ENCODE measurements at regions not wholly inside any gene's neighbourhood (a gene's known extent, or its start where the extent isn't known, plus 50 kb on each side); places are given as distances from the start of the nearest gene placed in this dataset.
"Not testable (repeated sequence)": the region's sequence is repeated elsewhere in the genome, so short reads cannot be mapped to it uniquely, and the experiment has no call there.

- Mint-ChIP-seq H3K27me3 (no peaks in the 10 kb centered on the region), H3K27ac (no peak overlapping the region), H3K36me3 (ENCODE audit: insufficient read depth) (no peaks in the 10 kb centered on the region), H3K9me3 (peaks cover 14 to 20% of the 10 kb centered on the region in 2 donors), H3K4me3 (no peak overlapping the region), H3K4me1 (ENCODE audit: low read depth in 2 of 2) (no peaks in the 10 kb centered on the region)
- no peak for DNase-seq
- ATAC-seq (replicated peaks), result no peak
Measured at GRCh38 chr16:59336136-59336695, 602.1 kb upstream of the GOT2 start.

- H3K27ac Mint-ChIP-seq; H3K4me3 Mint-ChIP-seq; ATAC-seq (replicated peaks); DNase-seq; H3K27me3 Mint-ChIP-seq; H3K4me1 Mint-ChIP-seq (ENCODE audit: low read depth in 2 of 2); H3K36me3 Mint-ChIP-seq (ENCODE audit: insufficient read depth): not testable (repeated sequence)
- peaks cover 11 to 28% of the 10 kb centered on the region in 2 donors for H3K9me3 Mint-ChIP-seq
Measured at GRCh38 chr16:59331708-59332107, 597.6 kb upstream of the GOT2 start.

- no peak for ATAC-seq (replicated peaks)
- Mint-ChIP-seq H3K4me3 (no peak overlapping the region), H3K27ac (no peak overlapping the region), H3K9me3 (peaks cover 11 to 23% of the 10 kb centered on the region in 2 donors), H3K27me3 (no peaks in the 10 kb centered on the region), H3K36me3 (ENCODE audit: insufficient read depth) (no peaks in the 10 kb centered on the region), H3K4me1 (ENCODE audit: low read depth in 2 of 2) (no peaks in the 10 kb centered on the region)
- no peak for DNase-seq
Measured at GRCh38 chr16:59330019-59330670, 596.0 kb upstream of the GOT2 start.

GRCh38 chr16:59328961-59329360 is 594.8 kb upstream of the GOT2 start:
- DNase-seq, result no peak
- Mint-ChIP-seq H3K4me1 (ENCODE audit: low read depth in 2 of 2) (no peaks in the 10 kb centered on the region), H3K27me3 (no peaks in the 10 kb centered on the region), H3K9me3 (peaks cover 15 to 21% of the 10 kb centered on the region in 2 donors), H3K36me3 (ENCODE audit: insufficient read depth) (no peaks in the 10 kb centered on the region), H3K27ac (no peak overlapping the region), H3K4me3 (no peak overlapping the region)
- ATAC-seq (replicated peaks), result no peak

- ATAC-seq (replicated peaks), result no peak
- H3K36me3 Mint-ChIP-seq (ENCODE audit: insufficient read depth), result no peaks in the 10 kb centered on the region
- no peak overlapping the region for H3K27ac Mint-ChIP-seq
- DNase-seq, result no peak
- no peaks in the 10 kb centered on the region for H3K27me3 Mint-ChIP-seq
- H3K4me3 Mint-ChIP-seq, result no peak overlapping the region
- no peaks in the 10 kb centered on the region for H3K4me1 Mint-ChIP-seq (ENCODE audit: low read depth in 2 of 2)
- peaks cover 17 to 21% of the 10 kb centered on the region in 2 donors for H3K9me3 Mint-ChIP-seq
Measured at GRCh38 chr16:59327894-59328293, 593.8 kb upstream of the GOT2 start.

GRCh38 chr16:59326955-59327354 is 592.8 kb upstream of the GOT2 start:
- H3K4me1 Mint-ChIP-seq (ENCODE audit: low read depth in 2 of 2), result no peaks in the 10 kb centered on the region
- ATAC-seq (replicated peaks) (no peak), DNase-seq (no peak)

GRCh38 chr16:59324462-59324861 is 590.3 kb upstream of the GOT2 start:
- ATAC-seq (replicated peaks), result no peak
- Mint-ChIP-seq H3K9me3 (peaks cover 11 to 14% of the 10 kb centered on the region in 2 donors), H3K36me3 (ENCODE audit: insufficient read depth) (no peaks in the 10 kb centered on the region), H3K27ac (no peak overlapping the region), H3K4me1 (ENCODE audit: low read depth in 2 of 2) (no peaks in the 10 kb centered on the region), H3K27me3 (no peaks in the 10 kb centered on the region), H3K4me3 (no peak overlapping the region)
- DNase-seq, result no peak

More at GRCh38 chr16:59326955-59327354, 592.8 kb upstream of the GOT2 start:
- no peak overlapping the region for H3K4me3 Mint-ChIP-seq
- H3K27me3 Mint-ChIP-seq, result no peaks in the 10 kb centered on the region
- H3K9me3 Mint-ChIP-seq, result peaks cover 14% of the 10 kb centered on the region in 2 donors
- H3K36me3 Mint-ChIP-seq (ENCODE audit: insufficient read depth), result no peaks in the 10 kb centered on the region
- no peak overlapping the region for H3K27ac Mint-ChIP-seq

GRCh38 chr16:59320657-59321056 is 586.5 kb upstream of the GOT2 start:
- DNase-seq (no peak), ATAC-seq (replicated peaks) (no peak)
- Mint-ChIP-seq H3K4me3 (no peak overlapping the region), H3K9me3 (peaks cover 7 to 10% of the 10 kb centered on the region in 2 donors), H3K36me3 (ENCODE audit: insufficient read depth) (no peaks in the 10 kb centered on the region), H3K4me1 (ENCODE audit: low read depth in 2 of 2) (no peaks in the 10 kb centered on the region), H3K27ac (no peak overlapping the region), H3K27me3 (no peaks in the 10 kb centered on the region)

DNA sequence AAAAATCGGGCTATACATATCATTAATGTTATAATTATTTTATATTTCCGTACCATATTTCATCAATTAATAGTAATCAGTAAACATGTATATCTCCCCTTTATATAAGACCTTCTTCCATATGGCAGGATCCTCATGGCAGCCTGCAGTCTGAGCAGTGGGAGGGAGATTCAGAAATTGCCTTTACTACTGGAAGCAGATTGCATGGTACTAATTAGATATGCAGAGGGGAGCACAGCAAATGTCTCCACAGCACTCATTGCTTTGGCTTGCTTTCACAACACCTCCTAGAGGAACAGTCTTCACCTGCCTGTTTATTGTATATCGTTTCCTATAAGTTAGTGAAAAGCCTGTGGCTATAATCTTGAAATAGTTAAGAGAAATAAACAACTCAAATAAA is 585.8 kb upstream of the GOT2 start:
- Mint-ChIP-seq H3K9me3 (peaks cover 7 to 10% of the 10 kb centered on the region in 2 donors), H3K4me1 (ENCODE audit: low read depth in 2 of 2) (no peaks in the 10 kb centered on the region), H3K27ac (no peak overlapping the region), H3K36me3 (ENCODE audit: insufficient read depth) (no peaks in the 10 kb centered on the region), H3K27me3 (no peaks in the 10 kb centered on the region), H3K4me3 (no peak overlapping the region)
- DNase-seq, result no peak
- ATAC-seq (replicated peaks), result no peak

DNA sequence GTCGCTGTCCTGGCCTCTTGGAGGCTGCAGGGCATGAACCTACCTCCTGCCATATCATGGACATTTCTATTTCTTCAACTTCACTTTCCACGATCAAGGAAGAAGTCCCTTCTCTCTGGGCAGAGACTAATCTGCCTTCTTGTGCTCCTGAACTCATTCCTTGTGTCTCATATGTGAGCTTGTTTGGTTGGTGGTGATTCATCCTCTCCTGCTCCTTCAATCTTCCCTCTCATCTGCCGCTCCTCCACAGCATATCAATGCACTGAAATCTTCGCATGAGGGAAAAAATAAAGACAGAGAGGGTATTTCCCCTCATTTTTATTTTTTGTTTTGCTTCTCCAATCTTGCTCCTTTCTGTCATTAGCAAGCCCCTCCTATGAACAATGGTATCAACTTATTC is 571.7 kb upstream of the GOT2 start:
- Mint-ChIP-seq H3K9me3 (peaks cover 12 to 15% of the 10 kb centered on the region in 2 donors), H3K4me1 (ENCODE audit: low read depth in 2 of 2) (no peaks in the 10 kb centered on the region), H3K4me3 (no peak overlapping the region), H3K27ac (no peak overlapping the region), H3K36me3 (ENCODE audit: insufficient read depth) (no peaks in the 10 kb centered on the region), H3K27me3 (no peaks in the 10 kb centered on the region)
- ATAC-seq (replicated peaks) (no peak), DNase-seq (no peak)

DNA sequence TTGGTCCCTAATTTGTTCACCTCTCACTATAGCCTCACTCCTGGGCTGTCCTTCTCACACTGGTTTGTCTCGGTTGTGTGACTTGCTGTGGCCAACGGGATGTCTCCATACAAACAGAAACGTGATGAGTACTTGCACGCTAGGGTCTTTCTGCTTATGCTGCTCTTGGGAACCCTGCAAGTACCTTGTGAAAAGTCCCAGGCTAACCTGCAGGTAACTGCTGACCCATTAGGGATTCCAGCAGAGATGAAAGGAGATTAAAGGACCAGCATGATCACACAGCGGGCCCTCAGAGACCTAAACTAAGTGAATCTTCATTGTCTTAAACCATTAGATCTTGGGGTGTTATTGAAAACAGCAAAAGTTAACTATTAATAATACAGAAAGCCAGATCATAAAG is 562.8 kb upstream of the GOT2 start:
- ATAC-seq (replicated peaks) (no peak), DNase-seq (no peak)
- Mint-ChIP-seq H3K27ac (no peak overlapping the region), H3K9me3 (peaks cover 11% of the 10 kb centered on the region in 2 donors), H3K4me3 (no peak overlapping the region), H3K27me3 (no peaks in the 10 kb centered on the region), H3K36me3 (ENCODE audit: insufficient read depth) (no peaks in the 10 kb centered on the region), H3K4me1 (ENCODE audit: low read depth in 2 of 2) (no peaks in the 10 kb centered on the region)

DNA sequence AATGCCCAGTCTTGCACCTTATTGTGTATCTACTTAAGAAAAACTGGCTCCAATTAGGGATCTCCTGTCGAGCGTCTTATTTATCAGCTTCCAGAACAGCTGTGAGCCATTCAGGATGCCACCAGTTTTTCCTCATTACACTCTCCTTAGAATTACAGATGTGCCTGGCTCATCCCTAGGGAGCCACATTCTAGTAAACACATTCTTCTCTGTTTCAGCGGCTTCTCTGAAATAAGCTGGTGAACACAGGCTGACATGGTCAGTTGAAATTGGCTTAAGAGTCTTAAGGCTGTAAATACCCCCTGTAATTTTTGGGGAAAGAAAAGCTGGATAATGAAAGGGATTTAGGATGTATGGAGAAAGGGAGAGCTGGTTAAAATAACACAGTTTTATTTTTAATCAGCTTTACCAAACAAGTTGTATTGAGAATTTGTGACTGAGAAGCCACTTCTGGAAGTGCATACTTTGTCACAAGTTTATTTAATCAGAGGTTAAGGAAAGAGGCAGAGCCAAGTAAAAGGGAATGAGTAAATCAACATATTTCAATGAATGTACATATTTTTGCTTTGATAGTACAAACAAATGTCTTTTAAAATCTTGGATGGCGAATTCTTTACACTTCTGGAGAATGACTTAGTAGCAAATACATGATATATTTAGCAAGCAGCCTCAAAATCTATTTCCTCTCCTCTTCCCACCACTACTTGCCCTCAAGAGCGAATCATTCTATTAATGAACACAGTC is 562.0 kb upstream of the GOT2 start:
- no peak for ATAC-seq (replicated peaks)

DNA sequence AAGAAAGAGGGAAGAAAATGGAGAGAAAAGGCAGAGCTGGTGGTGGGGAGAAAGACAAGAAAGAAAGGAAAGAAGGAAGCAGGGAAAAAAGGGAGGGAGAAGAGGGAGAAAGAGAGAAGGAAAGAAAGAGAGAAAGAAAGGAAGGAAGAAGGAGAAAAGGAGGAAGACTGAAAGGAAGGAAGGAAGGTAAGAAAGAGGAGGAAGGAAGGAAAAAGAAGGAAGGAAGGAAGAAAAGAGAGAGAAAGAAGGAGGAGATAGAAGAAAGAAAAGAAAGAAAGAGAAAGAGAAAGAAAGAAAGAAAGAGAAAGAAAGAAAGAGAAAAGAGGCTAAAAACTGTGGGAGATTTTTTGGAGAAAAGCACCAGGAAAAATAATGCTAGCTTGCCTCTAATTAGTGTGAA is 561.4 kb upstream of the GOT2 start:
- Mint-ChIP-seq H3K27me3 (no peaks in the 10 kb centered on the region), H3K4me3 (no peak overlapping the region), H3K9me3 (peaks cover 9 to 11% of the 10 kb centered on the region in 2 donors), H3K4me1 (ENCODE audit: low read depth in 2 of 2) (no peaks in the 10 kb centered on the region), H3K36me3 (ENCODE audit: insufficient read depth) (no peaks in the 10 kb centered on the region), H3K27ac (no peak overlapping the region)
- ATAC-seq (replicated peaks) (no peak), DNase-seq (no peak)

More for the DNA sequence above, 562.0 kb upstream of the GOT2 start:
- Mint-ChIP-seq H3K4me3 (no peak overlapping the region), H3K4me1 (ENCODE audit: low read depth in 2 of 2) (no peaks in the 10 kb centered on the region), H3K9me3 (peaks cover 9 to 11% of the 10 kb centered on the region in 2 donors), H3K36me3 (ENCODE audit: insufficient read depth) (no peaks in the 10 kb centered on the region), H3K27ac (no peak overlapping the region), H3K27me3 (no peaks in the 10 kb centered on the region)
- no peak for DNase-seq

- H3K9me3 Mint-ChIP-seq, result peaks cover 10 to 14% of the 10 kb centered on the region in 2 donors
- no peaks in the 10 kb centered on the region for H3K27me3 Mint-ChIP-seq
- ATAC-seq (replicated peaks) (no peak), DNase-seq (no peak)
- no peaks in the 10 kb centered on the region for H3K4me1 Mint-ChIP-seq (ENCODE audit: low read depth in 2 of 2)
- H3K4me3 Mint-ChIP-seq, result no peak overlapping the region
- no peaks in the 10 kb centered on the region for H3K36me3 Mint-ChIP-seq (ENCODE audit: insufficient read depth)
- no peak overlapping the region for H3K27ac Mint-ChIP-seq
Measured at GRCh38 chr16:59290718-59291117, 556.6 kb upstream of the GOT2 start.

Measured in effector memory CD8-positive, alpha-beta T cell (primary cell).